ENCODE measurements at regions not wholly inside any gene's neighbourhood (a gene's known extent, or its start where the extent isn't known, plus 50 kb on each side); places are given as distances from the start of the nearest gene placed in this dataset.

DNA sequence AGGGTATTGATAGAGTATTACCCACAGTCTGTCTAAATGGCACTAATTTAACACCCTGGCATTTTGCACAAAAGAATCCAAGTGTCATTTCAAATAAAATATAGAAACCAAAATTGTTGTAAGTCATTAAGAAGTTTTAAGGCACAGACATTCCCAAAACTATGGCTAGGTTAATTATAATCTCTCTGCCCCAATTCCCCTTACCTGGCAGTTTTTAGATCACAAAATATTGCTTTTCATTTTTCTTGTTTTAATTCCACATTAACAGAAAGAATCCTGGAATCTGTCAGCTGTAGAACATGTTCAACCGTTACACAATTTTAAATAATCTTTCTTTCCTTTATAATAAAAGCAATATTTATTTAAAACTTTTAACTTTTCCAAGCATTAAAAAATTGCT is 56.1 kb upstream of the PALS2 start:
- no peak for DNase-seq (ENCODE audit: low read depth)
- no peak for TF ChIP-seq CTCF (IDR thresholded peaks at IDR 0.05; ENCODE audit: control insufficient read depth, insufficient read depth, low read depth, low read length, missing control alignments)
- no peak overlapping the region for H3K4me3 ChIP-seq (ENCODE audit: control insufficient read depth, low read depth, low read length)

GRCh38 chr7:24521917-24522623 is 51.2 kb upstream of the PALS2 start:
- DNase-seq (ENCODE audit: low read depth), result no peak

More at GRCh38 chr7:24521917-24522623, 51.2 kb upstream of the PALS2 start:
- no peak overlapping the region for H3K4me3 ChIP-seq (ENCODE audit: control insufficient read depth, low read depth, low read length)
- TF ChIP-seq CTCF (IDR thresholded peaks at IDR 0.05; ENCODE audit: control insufficient read depth, insufficient read depth, low read depth, low read length, missing control alignments), result no peak

Measured in AG09309 (cell line).